ENCODE measurements at regions not wholly inside any gene's neighbourhood (a gene's known extent, or its start where the extent isn't known, plus 50 kb on each side); places are given as distances from the start of the nearest gene placed in this dataset.

DNA sequence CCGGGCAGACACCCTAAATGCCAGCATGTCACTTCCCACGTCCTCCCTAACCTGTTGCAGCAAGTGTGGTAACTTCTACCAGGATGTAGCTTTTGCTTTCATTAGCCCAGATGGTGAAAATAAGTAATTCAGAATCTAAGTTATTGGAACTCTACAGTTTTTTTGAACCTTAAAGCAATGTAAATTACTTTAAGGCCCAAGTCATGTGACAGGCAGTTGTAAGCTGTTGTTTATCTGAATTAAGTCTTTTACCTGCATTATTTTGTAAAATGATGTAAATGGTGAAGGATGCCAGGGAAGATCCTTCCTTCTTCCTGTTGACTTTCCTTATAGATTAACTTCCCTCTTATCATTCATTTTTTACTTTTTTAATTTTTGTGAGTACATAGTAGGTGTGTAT lies 670.2 kb downstream of the SEMA5A start:
- no peak overlapping the region for H3K4me3 ChIP-seq (replicated peaks in 1 of 2; ENCODE audit: low read depth in 2 of 2, low read length in 2 of 2)
- TF ChIP-seq CTCF (IDR thresholded peaks at IDR 0.05; ENCODE audit: low read depth, low read length): no peak
- DNase-seq (ENCODE audit: low read depth in 2 of 2): no peak

DNA sequence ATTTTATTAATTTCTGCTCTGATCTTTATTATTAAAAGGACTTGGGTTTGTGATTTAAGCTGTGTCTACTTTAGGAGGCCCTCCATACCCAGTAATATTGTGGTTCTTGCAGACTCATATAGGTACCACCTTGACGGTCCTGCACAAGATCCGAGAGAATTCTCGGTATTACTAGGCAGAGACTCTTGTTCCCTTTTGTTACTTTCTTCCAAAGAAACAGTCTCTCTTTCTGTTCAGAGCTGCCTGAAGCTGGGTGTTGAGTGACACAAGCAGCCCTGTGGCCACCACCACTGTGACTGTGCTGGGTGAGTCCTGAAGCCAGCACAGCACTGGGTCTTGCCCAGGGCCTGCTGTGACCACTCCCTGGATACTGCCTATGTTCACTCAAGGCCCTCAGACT lies 666.6 kb downstream of the SEMA5A start:
- no peak overlapping the region for H3K4me3 ChIP-seq (replicated peaks in 1 of 2; ENCODE audit: low read depth in 2 of 2, low read length in 2 of 2)
- no peak for DNase-seq (ENCODE audit: low read depth in 2 of 2)
- no peak for TF ChIP-seq CTCF (IDR thresholded peaks at IDR 0.05; ENCODE audit: low read depth, low read length)

GRCh38 chr5:8884029-8884428 lies 661.8 kb downstream of the SEMA5A start:
- DNase-seq (ENCODE audit: low read depth in 2 of 2): peak in 1 of 2 donors; percentile 15

GRCh38 chr5:8892926-8893325 lies 652.9 kb downstream of the SEMA5A start:
- no peak for DNase-seq (ENCODE audit: low read depth in 2 of 2)
- no peak overlapping the region for H3K4me3 ChIP-seq (replicated peaks in 1 of 2; ENCODE audit: low read depth in 2 of 2, low read length in 2 of 2)
- no peak for TF ChIP-seq CTCF (IDR thresholded peaks at IDR 0.05; ENCODE audit: low read depth, low read length)

More at GRCh38 chr5:8884029-8884428, 661.8 kb downstream of the SEMA5A start:
- no peak overlapping the region for H3K4me3 ChIP-seq (replicated peaks in 1 of 2; ENCODE audit: low read depth in 2 of 2, low read length in 2 of 2)
- no peak for TF ChIP-seq CTCF (IDR thresholded peaks at IDR 0.05; ENCODE audit: low read depth, low read length)

GRCh38 chr5:8894031-8894430 lies 651.8 kb downstream of the SEMA5A start:
- H3K4me3 ChIP-seq (replicated peaks in 1 of 2; ENCODE audit: low read depth in 2 of 2, low read length in 2 of 2): no peak overlapping the region
- no peak for DNase-seq (ENCODE audit: low read depth in 2 of 2)
- TF ChIP-seq CTCF (IDR thresholded peaks at IDR 0.05; ENCODE audit: low read depth, low read length): no peak

DNA sequence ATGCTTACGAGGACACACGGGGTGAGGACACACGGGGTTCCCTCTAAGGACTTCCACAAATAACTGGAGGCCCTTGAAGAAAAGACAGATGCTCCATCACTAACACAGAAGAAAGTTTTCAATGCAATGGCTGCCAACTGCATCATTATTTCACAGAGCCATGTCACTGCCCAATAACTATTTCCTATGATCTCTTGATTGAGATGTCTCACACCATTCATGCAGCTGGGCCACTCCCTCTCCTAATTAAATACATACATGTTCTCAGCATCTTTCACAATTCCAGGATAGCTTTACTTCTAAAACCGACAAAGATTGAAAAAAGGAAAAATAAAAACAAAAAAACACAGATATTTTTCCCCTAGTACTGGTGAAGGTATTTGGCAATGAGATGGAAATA lies 650.8 kb downstream of the SEMA5A start:
- DNase-seq (ENCODE audit: low read depth in 2 of 2): no peak
- TF ChIP-seq CTCF (IDR thresholded peaks at IDR 0.05; ENCODE audit: low read depth, low read length): no peak

GRCh38 chr5:8895599-8895998 lies 650.3 kb downstream of the SEMA5A start:
- H3K4me3 ChIP-seq (replicated peaks in 1 of 2; ENCODE audit: low read depth in 2 of 2, low read length in 2 of 2): no peak overlapping the region
- peak in 1 of 2 donors; percentile 2 for DNase-seq (ENCODE audit: low read depth in 2 of 2)
- TF ChIP-seq CTCF (IDR thresholded peaks at IDR 0.05; ENCODE audit: low read depth, low read length): no peak

More for the DNA sequence above, 650.8 kb downstream of the SEMA5A start:
- H3K4me3 ChIP-seq (replicated peaks in 1 of 2; ENCODE audit: low read depth in 2 of 2, low read length in 2 of 2): no peak overlapping the region

Measured in cardiac fibroblast (primary cell).